BJ (cell line): ENCODE measurements at regions not wholly inside any gene's neighbourhood (a gene's known extent, or its start where the extent isn't known, plus 50 kb on each side); places are given as distances from the start of the nearest gene placed in this dataset.

ENCODE experiments used
- CTCF ChIA-PET: fragments of 350-600 bp; formaldehyde crosslinking; extraction: SDS; loops from one replicate; lab custom pipeline; 2021; ENCODE audit warnings: antibody characterized with exemption, inconsistent platforms; lab: Yijun Ruan, JAX
- POLR2A ChIA-PET: fragments of 300-600 bp; sonication (Branson Sonifier 250); formaldehyde crosslinking; extraction: SDS; loops from one replicate; lab custom pipeline; 2021; ENCODE audit warnings: antibody characterized with exemption; lab: Charles Lee
- DNase-seq: peaks from one replicate; pipeline ENCODE4 v3.0.0-alpha.2; 2011; ENCODE audit warnings: low read depth
- H3K27me3 ChIP-seq: 2 replicates; pipeline ENCODE4 v1.6.0; 2011; ENCODE audit warnings: low read length; ENCODE audit not compliant: control insufficient read depth, insufficient read depth
- H3K36me3 ChIP-seq: 2 replicates; pipeline ENCODE4 v1.5.1; 2011; ENCODE audit warnings: low read length; ENCODE audit not compliant: control insufficient read depth, insufficient read depth
- H3K4me3 ChIP-seq: 2 replicates; pipeline ENCODE4 v1.5.1; 2011; ENCODE audit warnings: low read depth, mild to moderate bottlenecking, control low read depth, low read length
- TF ChIP-seq, protein P1 (sequence below): IDR thresholded peaks from 2 replicates; pipeline ENCODE4 v1.5.1; 2011; ENCODE audit warnings: low read depth, mild to moderate bottlenecking, control low read depth, inconsistent platforms, low read length, moderate library complexity; ENCODE audit not compliant: insufficient read depth

- no peaks in the 10 kb centered on the region for H3K27me3 ChIP-seq
- H3K4me3 ChIP-seq: no peak overlapping the region
- ChIA-PET POLR2A (interaction anchor here (0.6 kb wide), 1 partner anchor 48 kb away, joined by 14 read pairs; no protein-coding TSS in a partner anchor), CTCF (no interaction called here)
- no peak for DNase-seq
- no peaks in the 10 kb centered on the region for H3K36me3 ChIP-seq
- TF ChIP-seq, protein P1, sequence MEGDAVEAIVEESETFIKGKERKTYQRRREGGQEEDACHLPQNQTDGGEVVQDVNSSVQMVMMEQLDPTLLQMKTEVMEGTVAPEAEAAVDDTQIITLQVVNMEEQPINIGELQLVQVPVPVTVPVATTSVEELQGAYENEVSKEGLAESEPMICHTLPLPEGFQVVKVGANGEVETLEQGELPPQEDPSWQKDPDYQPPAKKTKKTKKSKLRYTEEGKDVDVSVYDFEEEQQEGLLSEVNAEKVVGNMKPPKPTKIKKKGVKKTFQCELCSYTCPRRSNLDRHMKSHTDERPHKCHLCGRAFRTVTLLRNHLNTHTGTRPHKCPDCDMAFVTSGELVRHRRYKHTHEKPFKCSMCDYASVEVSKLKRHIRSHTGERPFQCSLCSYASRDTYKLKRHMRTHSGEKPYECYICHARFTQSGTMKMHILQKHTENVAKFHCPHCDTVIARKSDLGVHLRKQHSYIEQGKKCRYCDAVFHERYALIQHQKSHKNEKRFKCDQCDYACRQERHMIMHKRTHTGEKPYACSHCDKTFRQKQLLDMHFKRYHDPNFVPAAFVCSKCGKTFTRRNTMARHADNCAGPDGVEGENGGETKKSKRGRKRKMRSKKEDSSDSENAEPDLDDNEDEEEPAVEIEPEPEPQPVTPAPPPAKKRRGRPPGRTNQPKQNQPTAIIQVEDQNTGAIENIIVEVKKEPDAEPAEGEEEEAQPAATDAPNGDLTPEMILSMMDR: no peak
Measured at GRCh38 chr5:142411656-142412425, 87.0 kb upstream of the SPRY4 start.

DNA sequence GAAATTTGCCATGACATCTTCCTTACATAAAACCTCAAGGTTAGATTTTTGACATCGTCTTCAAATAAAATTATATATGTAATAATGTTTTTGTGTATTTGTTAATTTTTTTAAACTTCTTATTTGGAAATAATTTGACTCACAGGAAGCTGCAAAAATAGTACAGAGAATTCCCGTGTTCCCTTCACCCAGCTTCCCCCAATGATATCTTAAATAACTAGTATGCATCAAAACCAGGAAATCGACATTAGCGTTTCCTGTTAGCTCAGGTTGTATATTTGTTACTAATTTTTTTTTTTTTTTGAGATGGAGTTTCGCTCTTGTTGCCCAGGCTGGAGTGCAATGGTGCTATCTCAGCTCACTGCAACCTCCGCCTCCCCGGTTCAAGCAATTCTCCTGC is 86.3 kb upstream of the SPRY4 start:
- POLR2A ChIA-PET: interaction anchor here (0.6 kb wide), 1 partner anchor 48 kb away, joined by 14 read pairs; no protein-coding TSS in a partner anchor
- no peak for DNase-seq

GRCh38 chr5:142408981-142409481 is 84.2 kb upstream of the SPRY4 start:
- ChIA-PET POLR2A (no interaction called here), CTCF (interaction anchor here (0.6 to 1.1 kb wide), 2 partner anchors 9 to 29 kb away, joined by 3 read pairs; no protein-coding TSS in a partner anchor)
- Histone ChIP-seq H3K4me3 (no peak overlapping the region), H3K36me3 (no peaks in the 10 kb centered on the region), H3K27me3 (no peaks in the 10 kb centered on the region)
- DNase-seq: no peak
- TF ChIP-seq, protein P1: no peak

More for the DNA sequence above, 86.3 kb upstream of the SPRY4 start:
- no peak overlapping the region for H3K4me3 ChIP-seq
- CTCF ChIA-PET: no interaction called here
- TF ChIP-seq, protein P1: no peak
- no peaks in the 10 kb centered on the region for H3K27me3 ChIP-seq
- no peaks in the 10 kb centered on the region for H3K36me3 ChIP-seq

DNA sequence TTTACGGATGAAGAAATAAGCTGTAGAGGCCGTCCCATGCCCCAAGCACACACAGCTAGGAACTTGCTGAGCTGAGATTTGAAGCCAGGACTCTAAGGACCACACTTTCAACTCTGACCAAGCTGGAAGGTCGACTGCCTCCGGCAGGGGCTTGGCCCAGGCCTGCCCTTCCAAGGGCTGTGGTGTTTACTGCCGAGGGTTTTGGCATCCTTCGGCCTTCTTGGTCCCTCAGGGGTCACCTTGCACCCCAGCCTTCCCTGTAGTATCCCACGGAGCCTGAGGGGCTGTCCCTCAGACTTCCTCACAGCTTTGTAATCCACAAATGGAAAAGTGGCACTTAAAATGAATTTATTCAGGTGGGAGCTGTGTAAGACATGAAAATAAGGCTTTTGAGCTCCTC is 83.7 kb upstream of the SPRY4 start:
- Histone ChIP-seq H3K36me3 (no peaks in the 10 kb centered on the region), H3K4me3 (no peak overlapping the region), H3K27me3 (no peaks in the 10 kb centered on the region)
- DNase-seq: no peak
- ChIA-PET POLR2A (no interaction called here), CTCF (interaction anchor here (0.6 to 1.1 kb wide), 3 partner anchors 8 to 29 kb away, joined by 3 read pairs; no protein-coding TSS in a partner anchor)
- TF ChIP-seq, protein P1: no peak

GRCh38 chr5:142405814-142406395 is 81.1 kb upstream of the SPRY4 start:
- Histone ChIP-seq H3K4me3 (no peak overlapping the region), H3K36me3 (no peaks in the 10 kb centered on the region), H3K27me3 (no peaks in the 10 kb centered on the region)
- ChIA-PET POLR2A (no interaction called here), CTCF (interaction anchor here (1.0 kb wide), 1 partner anchor 10 kb away, joined by 3 read pairs; no protein-coding TSS in a partner anchor)
- TF ChIP-seq, protein P1: no peak
- no peak for DNase-seq
